ENCODE measurements at regions not wholly inside any gene's neighbourhood (a gene's known extent, or its start where the extent isn't known, plus 50 kb on each side); places are given as distances from the start of the nearest gene placed in this dataset.

- DNase-seq (ENCODE audit: low spot score in 2 of 2), result no peak
- FAIRE-seq, result no peak
These were observed 280.0 kb downstream of the KBTBD8 start for GRCh38 chr3:67278015-67278618.

- FAIRE-seq, result no peak
- no peak for DNase-seq (ENCODE audit: low spot score in 2 of 2)
These were observed 288.5 kb downstream of the KBTBD8 start for GRCh38 chr3:67286586-67286985.

DNA sequence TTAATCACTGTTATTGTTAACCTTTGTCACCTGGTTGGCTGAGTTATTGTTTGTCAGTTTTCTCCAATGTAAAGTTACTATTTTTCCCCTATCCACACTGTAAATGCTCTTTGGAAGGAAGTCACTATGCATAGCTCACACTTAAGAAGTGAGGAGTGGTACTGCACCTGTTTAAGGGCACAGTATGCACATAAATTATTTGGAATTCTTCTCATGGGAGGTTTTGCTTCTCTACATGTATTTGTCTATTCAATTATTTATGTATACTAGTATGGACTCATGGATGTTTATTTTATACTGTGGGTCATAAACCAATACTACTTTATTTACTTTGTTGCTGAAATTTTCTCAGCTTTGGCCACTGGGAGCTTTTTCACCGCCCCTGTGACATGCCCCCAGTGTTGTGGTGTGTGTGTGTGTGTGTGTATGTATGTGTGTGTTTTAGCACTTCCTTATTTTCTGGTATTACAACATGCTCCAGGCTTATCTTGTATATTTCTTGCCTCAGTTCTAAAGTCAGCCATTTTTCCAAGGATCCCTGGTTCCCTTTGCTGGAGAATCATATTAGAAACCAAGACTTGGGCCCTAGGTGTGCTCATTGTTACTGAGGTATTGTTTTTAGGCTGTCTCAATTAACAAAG lies 290.5 kb downstream of the KBTBD8 start:
- DNase-seq (ENCODE audit: low spot score in 2 of 2) (no peak), FAIRE-seq (no peak)

DNA sequence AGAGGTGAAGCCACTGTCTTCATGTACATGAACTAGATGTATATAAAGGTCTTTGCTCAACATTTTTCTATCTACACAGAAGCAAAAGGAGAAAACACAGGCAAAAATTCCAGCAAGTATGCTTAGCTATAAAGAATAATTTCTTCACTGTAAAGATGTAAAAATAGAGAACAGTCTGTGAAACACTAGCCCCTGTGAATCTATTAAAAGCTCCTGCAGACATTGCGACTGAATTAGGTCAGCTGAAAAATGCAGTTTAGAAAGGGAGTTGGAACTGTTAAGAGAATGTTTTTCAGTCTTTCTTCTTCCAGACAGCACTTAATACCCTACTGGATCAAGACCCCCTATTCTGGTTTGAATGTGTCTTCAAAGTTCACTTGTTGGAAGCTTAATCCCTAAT lies 291.5 kb downstream of the KBTBD8 start:
- no peak for DNase-seq (ENCODE audit: low spot score in 2 of 2)

GRCh38 chr3:67290438-67290837 lies 292.3 kb downstream of the KBTBD8 start:
- DNase-seq (ENCODE audit: low spot score in 2 of 2), result no peak
- no peak for FAIRE-seq

More for the DNA sequence above, 291.5 kb downstream of the KBTBD8 start:
- no peak for FAIRE-seq

DNA sequence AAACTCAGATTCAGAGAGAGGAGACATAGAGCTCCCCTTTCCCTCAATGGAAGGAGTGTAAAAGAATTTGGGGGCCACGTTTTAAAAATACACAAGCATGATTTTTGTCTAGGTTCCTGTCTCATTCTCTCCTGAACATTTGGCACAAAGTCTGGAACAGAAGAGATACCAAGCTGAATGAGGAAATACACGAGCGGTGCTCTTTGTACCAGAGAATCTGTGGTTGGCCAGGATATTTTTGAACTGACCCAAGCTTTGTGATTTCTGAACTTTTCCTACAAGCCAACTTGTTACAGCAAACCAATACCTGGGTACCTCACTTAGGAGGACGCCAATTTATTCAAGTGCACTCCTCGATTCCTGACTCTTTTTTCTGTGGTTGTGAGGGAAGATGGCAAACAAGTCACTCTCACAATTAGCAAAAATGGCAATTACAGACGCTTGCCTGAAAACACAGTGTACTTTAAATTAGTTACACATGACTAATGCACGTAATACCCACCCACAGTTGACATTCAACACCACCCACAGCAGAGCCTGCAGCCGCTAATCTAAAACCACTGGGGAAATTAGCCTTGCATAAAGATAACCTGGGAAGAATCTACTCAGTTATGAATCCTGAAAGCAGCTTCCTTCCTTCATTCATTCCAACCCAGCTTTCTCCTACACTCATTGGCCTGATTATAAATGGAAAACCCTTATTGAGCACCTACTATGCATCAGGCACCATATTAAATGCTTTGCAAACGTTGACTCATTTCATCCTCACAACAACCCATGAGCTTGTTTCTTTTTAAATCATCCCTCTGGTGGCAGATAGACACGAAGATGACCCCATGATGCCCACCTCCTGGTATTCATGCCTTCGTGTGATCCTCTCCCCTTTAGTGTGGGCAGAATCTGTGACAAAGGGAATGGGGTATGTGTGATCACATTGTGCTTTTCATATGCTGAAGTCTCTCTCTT lies 293.5 kb downstream of the KBTBD8 start:
- DNase-seq (ENCODE audit: low spot score in 2 of 2), result no peak
- FAIRE-seq, result no peak

DNA sequence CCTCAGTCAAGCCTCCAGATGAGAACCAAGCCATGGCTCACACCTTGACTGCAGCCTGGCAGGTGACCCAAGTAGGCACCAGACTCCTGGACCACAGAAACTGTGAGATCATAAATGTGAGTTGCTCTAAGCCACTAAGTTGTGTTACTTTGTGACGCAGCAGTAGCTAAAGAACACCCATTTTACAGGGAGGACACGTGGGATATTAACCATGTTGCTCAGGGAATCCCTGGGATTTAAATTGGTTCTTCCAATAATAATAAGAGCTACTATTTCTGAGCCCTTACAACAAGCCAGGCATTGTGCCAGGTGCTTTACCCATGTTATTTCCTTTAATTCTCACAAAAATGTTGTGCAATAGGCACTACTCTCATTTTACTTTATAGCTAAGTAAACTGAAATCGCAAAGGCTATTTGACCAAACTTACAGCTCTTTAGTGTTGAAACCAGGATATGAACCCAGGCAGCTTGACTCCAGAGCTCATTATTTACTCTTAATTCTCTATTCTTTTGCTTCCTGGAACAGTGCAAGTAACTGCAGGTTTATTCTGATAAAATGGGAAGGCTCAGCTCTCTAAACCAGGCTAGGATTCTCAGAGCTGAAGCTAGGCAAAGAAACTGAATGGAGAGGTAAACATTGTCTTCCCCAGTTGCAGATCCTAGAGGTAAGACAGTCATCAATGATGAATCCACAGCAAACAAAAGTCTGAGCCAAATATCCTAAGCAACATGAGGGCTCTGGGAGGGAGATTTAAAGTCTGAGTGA lies 294.4 kb downstream of the KBTBD8 start:
- DNase-seq (ENCODE audit: low spot score in 2 of 2), result no peak
- no peak for FAIRE-seq

DNA sequence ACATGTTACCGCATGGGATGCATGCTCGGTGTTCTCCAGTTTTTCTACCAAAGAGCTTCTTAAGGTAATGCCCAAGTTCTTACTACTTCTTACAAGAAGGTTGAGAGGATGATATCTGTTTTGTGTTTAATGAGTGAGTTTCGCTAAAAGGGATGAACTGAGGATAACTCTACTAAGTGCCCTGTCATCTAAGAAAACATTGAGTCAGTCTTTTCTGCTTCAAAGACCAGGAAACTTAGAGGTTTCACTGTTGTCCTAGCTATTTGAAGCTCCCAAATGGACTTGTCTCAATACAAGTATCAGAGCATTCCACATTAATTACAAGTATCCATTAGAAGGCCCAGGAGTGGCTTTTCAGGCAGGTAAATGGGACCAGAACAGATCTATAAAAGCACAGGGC lies 296.2 kb downstream of the KBTBD8 start:
- DNase-seq (ENCODE audit: low spot score in 2 of 2), result no peak
- FAIRE-seq, result no peak

- FAIRE-seq, result no peak
- no peak for DNase-seq (ENCODE audit: low spot score in 2 of 2)
These were observed 298.2 kb downstream of the KBTBD8 start for GRCh38 chr3:67296039-67296892.

GRCh38 chr3:67297715-67298475 lies 299.8 kb downstream of the KBTBD8 start:
- no peak for FAIRE-seq

DNA sequence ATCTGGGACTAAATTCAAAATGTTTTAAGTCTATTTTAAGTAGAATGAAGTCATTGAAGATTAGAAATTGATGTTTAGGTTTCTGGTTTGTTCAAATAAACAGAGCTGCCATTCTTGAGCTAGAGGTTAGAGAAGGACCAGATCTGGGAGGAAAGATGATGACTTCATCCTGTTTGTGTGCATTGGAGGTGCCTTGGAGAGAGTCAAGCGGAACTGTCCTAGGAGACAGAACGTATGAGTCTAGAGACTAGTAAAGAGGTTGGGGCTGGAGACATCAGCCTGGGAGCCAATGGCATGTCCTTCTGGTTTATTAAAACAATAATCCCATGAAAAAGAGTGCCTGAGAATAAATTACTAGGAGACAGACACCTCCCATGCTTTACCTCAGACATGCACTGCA lies 303.4 kb downstream of the KBTBD8 start:
- DNase-seq (ENCODE audit: low spot score in 2 of 2), result no peak
- FAIRE-seq, result no peak

More at GRCh38 chr3:67297715-67298475, 299.8 kb downstream of the KBTBD8 start:
- no peak for DNase-seq (ENCODE audit: low spot score in 2 of 2)

GRCh38 chr3:67302489-67302888 lies 304.4 kb downstream of the KBTBD8 start:
- no peak for DNase-seq (ENCODE audit: low spot score in 2 of 2)
- FAIRE-seq, result no peak

- DNase-seq (ENCODE audit: low spot score in 2 of 2), result no peak
- FAIRE-seq, result no peak
These were observed 307.1 kb downstream of the KBTBD8 start for GRCh38 chr3:67305160-67305559.

GRCh38 chr3:67305922-67306321 lies 307.8 kb downstream of the KBTBD8 start:
- DNase-seq (ENCODE audit: low spot score in 2 of 2), result no peak

DNA sequence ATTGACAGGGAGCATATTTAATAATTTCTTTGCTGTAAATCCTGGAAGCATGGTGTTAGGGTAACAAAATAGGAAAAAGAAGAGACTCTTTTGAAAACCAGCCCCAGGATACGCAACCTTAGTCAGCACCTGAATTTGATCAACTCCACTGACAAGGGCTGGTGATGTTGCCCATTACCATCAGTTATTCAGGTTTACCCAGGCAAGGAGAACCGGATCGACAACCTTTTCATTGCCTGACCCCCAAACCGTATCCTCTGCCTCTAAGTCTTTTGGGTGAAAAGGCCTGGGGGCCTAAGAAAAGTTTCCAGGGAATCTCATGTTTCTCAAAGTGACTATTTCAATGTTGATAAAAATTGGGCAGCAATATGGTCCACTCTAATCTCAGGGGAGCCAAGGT lies 313.3 kb downstream of the KBTBD8 start:
- FAIRE-seq (no peak), DNase-seq (ENCODE audit: low spot score in 2 of 2) (no peak)

More at GRCh38 chr3:67305922-67306321, 307.8 kb downstream of the KBTBD8 start:
- no peak for FAIRE-seq

GRCh38 chr3:67312155-67312554 lies 314.0 kb downstream of the KBTBD8 start:
- FAIRE-seq (no peak), DNase-seq (ENCODE audit: low spot score in 2 of 2) (no peak)

GRCh38 chr3:67318162-67318561 lies 320.1 kb downstream of the KBTBD8 start:
- DNase-seq (ENCODE audit: low spot score in 2 of 2) (no peak), FAIRE-seq (no peak)

DNA sequence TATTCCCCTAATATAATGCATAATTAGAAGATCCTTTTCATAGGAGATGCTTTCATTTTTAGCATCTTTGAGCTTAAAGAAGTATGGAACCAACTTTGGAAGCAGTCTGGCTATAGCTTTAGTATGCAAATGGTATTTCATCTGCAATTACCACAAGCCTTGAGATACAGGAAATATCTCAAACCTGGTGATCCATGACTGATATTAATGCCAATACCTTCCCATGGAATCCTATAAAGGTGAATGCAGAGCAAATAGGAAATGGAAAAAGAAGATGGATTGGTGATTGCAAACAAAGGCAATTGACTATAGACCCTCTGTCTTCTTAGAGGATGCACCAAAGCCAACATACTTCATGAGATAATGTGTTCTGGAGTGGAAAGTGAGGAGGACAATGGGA lies 326.4 kb downstream of the KBTBD8 start:
- FAIRE-seq (no peak), DNase-seq (ENCODE audit: low spot score in 2 of 2) (no peak)
